ENCODE measurements at regions not wholly inside any gene's neighbourhood (a gene's known extent, or its start where the extent isn't known, plus 50 kb on each side); places are given as distances from the start of the nearest gene placed in this dataset.

DNA sequence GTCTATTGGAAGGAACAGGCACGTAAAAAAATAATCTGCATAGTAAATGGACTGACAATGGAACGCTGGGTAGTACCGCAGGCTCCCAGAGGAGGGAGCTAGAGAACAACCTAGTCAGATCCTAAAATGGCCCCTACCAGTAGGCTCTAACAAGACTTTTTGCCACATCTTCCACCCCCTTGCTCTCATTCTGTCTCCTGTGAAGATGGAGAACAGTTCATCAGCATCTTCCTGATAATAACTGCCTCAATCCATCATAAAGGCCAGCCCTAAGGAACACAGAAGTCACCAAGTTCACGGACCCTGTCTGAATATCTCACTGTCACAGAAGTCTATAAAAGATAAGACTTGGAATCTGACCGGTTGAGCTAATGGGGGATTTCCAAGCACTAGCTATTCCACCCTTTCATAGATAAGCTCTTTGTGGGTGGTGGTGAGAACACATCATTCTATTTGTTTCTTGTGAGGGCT lies 133.4 kb downstream of the SLC1A3 start:
- H3K36me3 ChIP-seq, result no peaks in the 10 kb centered on the region
- WGBS, result 23% methylated on average over 5 of the region's 5 CpGs
- TF ChIP-seq POLR2A (IDR thresholded peaks at IDR 0.05) (no peak), EP300 (IDR thresholded peaks at IDR 0.05) (no peak), POLR2AphosphoS5 (IDR thresholded peaks at IDR 0.05) (no peak)
- TF ChIP-seq, protein P1, sequence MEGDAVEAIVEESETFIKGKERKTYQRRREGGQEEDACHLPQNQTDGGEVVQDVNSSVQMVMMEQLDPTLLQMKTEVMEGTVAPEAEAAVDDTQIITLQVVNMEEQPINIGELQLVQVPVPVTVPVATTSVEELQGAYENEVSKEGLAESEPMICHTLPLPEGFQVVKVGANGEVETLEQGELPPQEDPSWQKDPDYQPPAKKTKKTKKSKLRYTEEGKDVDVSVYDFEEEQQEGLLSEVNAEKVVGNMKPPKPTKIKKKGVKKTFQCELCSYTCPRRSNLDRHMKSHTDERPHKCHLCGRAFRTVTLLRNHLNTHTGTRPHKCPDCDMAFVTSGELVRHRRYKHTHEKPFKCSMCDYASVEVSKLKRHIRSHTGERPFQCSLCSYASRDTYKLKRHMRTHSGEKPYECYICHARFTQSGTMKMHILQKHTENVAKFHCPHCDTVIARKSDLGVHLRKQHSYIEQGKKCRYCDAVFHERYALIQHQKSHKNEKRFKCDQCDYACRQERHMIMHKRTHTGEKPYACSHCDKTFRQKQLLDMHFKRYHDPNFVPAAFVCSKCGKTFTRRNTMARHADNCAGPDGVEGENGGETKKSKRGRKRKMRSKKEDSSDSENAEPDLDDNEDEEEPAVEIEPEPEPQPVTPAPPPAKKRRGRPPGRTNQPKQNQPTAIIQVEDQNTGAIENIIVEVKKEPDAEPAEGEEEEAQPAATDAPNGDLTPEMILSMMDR (IDR thresholded peaks at IDR 0.05), result peak; percentile 66 to 89

DNA sequence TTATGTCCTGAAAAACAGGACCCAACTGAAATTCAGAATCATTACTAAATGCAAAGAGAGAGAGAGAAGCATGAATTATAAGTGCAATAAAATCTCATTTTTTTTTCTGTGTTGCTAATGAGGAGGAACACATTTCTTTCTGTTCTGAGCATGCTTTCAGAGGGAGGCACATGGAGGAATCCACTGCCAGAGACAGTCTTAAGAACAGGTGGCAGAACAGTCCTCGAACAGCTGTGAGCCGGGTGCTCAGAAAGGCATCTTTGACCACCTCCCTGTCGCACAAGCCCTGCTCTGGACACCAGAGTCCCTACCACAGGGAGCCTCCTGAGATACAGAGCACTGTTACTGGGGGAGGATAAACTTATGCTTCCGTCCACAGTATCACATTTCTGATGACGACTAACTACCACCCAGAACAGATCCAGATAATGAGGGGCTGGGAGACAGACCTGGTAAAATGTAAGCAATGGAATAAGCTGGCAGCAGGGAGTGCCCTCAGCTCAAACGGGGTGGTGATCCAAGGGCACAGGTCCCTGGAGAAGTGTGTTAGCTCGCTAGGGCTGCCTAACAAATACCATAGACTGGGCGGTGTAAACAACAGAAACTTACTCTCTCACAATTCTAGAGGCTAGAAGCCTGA lies 134.0 kb downstream of the SLC1A3 start:
- no peak for DNase-seq (ENCODE audit: low spot score in 2 of 2)

More for the DNA sequence above, 133.4 kb downstream of the SLC1A3 start:
- Histone ChIP-seq H3K27me3 (peaks cover 6% of the 10 kb centered on the region), H3K4me3 (no peak overlapping the region), H3K4me1 (peaks cover 18% of the 10 kb centered on the region), H3K27ac (no peak overlapping the region), H3K9me3 (no peaks in the 10 kb centered on the region)
- DNase-seq (ENCODE audit: low spot score in 2 of 2), result peak in 1 of 2 donors; percentile 68

DNA sequence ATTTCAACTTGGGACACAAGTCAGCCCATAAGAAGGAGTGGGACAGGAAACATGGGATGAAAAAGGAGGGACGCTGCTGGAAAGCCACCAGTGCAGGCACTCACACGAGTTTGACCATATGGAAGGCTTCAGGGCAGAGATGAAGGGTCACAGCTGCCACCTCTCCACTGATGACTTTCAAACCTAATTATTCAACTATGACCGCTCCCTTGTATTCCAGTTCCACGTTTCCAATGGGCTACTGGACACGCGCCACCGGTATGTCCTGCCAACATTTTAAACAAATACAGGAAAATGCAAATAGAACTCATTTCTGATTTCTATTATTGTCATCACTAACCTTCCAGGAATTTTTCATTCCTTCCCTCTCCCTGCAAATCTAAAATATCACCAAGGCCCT lies 134.7 kb downstream of the SLC1A3 start:
- no peak for TF ChIP-seq POLR2AphosphoS5 (IDR thresholded peaks at IDR 0.05)
- no peak for TF ChIP-seq POLR2A (IDR thresholded peaks at IDR 0.05)
- TF ChIP-seq, protein P1 (IDR thresholded peaks at IDR 0.05), result no peak
- no peak for TF ChIP-seq EP300 (IDR thresholded peaks at IDR 0.05)
- no peak for DNase-seq (ENCODE audit: low spot score in 2 of 2)
- Histone ChIP-seq H3K27ac (no peak overlapping the region), H3K27me3 (peaks cover 6% of the 10 kb centered on the region), H3K36me3 (no peaks in the 10 kb centered on the region), H3K9me3 (no peaks in the 10 kb centered on the region), H3K4me3 (no peak overlapping the region), H3K4me1 (peaks cover 31% of the 10 kb centered on the region)
- WGBS, result 78% methylated on average over 7 of the region's 7 CpGs

More for the DNA sequence above, 134.0 kb downstream of the SLC1A3 start:
- H3K9me3 ChIP-seq, result no peaks in the 10 kb centered on the region
- H3K4me3 ChIP-seq, result no peak overlapping the region
- whole genome bisulfite sequencing, result 71% methylated on average over 8 of the region's 8 CpGs
- H3K36me3 ChIP-seq, result no peaks in the 10 kb centered on the region
- peaks cover 24% of the 10 kb centered on the region for H3K4me1 ChIP-seq
- H3K27me3 ChIP-seq, result peaks cover 6% of the 10 kb centered on the region
- H3K27ac ChIP-seq, result no peak overlapping the region
- TF ChIP-seq, protein P1 (IDR thresholded peaks at IDR 0.05), result no peak
- TF ChIP-seq POLR2AphosphoS5 (IDR thresholded peaks at IDR 0.05), result no peak
- no peak for TF ChIP-seq POLR2A (IDR thresholded peaks at IDR 0.05)
- TF ChIP-seq EP300 (IDR thresholded peaks at IDR 0.05), result no peak

DNA sequence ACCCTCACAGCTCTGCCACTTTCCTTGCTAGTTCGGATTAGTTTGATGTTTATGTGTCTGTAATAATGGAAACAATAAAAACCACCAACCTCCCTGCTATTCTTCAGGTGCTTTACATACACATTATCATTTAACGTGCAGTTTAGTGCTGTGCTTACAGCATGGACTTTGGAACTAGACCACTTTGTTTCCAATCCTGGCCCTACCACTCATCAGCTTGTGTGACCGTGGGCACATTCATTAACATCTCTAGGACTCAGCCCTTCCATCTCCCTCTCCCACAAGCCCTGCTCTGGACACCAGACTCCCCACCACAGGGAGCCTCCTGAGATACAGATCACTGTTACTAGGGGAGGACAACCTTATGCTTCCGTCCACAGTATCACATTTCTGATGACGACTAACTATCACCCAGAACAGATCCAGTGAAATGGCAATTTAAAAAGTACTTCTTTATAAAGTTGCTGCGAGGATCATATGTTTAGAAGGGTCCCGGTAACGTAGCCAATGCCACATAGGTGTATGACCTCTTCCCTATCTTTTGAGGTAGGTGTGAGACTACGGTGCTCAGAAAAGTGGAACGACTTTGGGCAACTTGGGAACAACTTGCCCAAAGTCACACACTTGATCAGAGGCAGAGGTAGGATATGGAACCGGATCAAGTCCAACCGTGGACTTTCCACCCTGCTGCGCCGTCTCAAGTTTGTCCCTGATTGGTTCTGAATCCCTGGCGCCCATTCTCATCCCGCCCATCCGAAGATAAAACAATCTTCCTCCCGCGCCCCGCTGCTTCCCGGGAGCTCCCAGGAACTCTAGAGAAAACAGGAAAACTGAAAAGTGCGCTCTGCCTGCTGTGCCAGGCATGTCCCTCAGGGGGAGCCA lies 132.4 kb upstream of the NIPBL start:
- WGBS, result 16% methylated on average over 15 of the region's 22 CpGs
- Histone ChIP-seq H3K27me3 (no peaks in the 10 kb centered on the region), H3K4me1 (peaks cover 31% of the 10 kb centered on the region), H3K4me3 (peak overlapping the region; percentile 76), H3K36me3 (no peaks in the 10 kb centered on the region), H3K9me3 (no peaks in the 10 kb centered on the region), H3K27ac (peak overlapping the region; percentile 97)
- TF ChIP-seq POLR2A (IDR thresholded peaks at IDR 0.05), result no peak
- TF ChIP-seq POLR2AphosphoS5 (IDR thresholded peaks at IDR 0.05), result no peak
- TF ChIP-seq, protein P1 (IDR thresholded peaks at IDR 0.05), result peak in 1 of 2 donors; percentile 40
- DNase-seq (ENCODE audit: low spot score in 2 of 2), result peak in 1 of 2 donors; percentile 80
